Thoracic aorta (tissue), 2 donors: ENCODE measurements at regions not wholly inside any gene's neighbourhood (a gene's known extent, or its start where the extent isn't known, plus 50 kb on each side); places are given as distances from the start of the nearest gene placed in this dataset.
"Not testable (repeated sequence)": the region's sequence is repeated elsewhere in the genome, so short reads cannot be mapped to it uniquely, and the experiment has no call there.

Experiments
- ATAC-seq: fragments of 150-250 bp; one replicate; pipeline ENCODE4 v1.8.0; 2017; ENCODE audit warnings: low read depth; ENCODE audit not compliant: insufficient number of reproducible peaks, low FRiP score
- DNase-seq: peaks from one replicate; pipeline ENCODE4 v3.0.0-alpha.2; 2020; ENCODE audit warnings: low spot score
- H3K27ac ChIP-seq, 2 donors: fragments of 200-600 bp; sonication (generic); 1 replicate in 1 of 2; 2 replicates in 1 of 2; pipeline ENCODE4 v1.5.1; 2016; ENCODE audit warnings: mild to moderate bottlenecking in 2 of 2, moderate library complexity in 2 of 2
- H3K27me3 ChIP-seq: fragments of 200-600 bp; sonication (generic); replicated peaks from 2 replicates; pipeline ENCODE4 v1.6.0; 2016; ENCODE audit warnings: mild to moderate bottlenecking; ENCODE audit not compliant: insufficient read depth
- H3K36me3 ChIP-seq: fragments of 200-600 bp; sonication (generic); one replicate; pipeline ENCODE4 v1.5.1; 2016
- H3K4me1 ChIP-seq, 2 donors: fragments of 200-600 bp; sonication (generic); 1 replicate in 1 of 2; 2 replicates in 1 of 2; pipeline versions ENCODE4 v1.5.1 to v1.6.0; 2016; ENCODE audit warnings: low read depth in 2 of 2, mild to moderate bottlenecking in 1 of 2; ENCODE audit not compliant: control insufficient read depth in 1 of 2
- H3K4me3 ChIP-seq: fragments of 200-600 bp; sonication (generic); 2 replicates; pipeline ENCODE4 v1.5.1; 2016; ENCODE audit warnings: mild to moderate bottlenecking
- H3K9me3 ChIP-seq: fragments of 200-600 bp; sonication (generic); 2 replicates; pipeline ENCODE4 v1.5.1; 2016
- CTCF ChIP-seq: fragments of 200-600 bp; sonication (generic); IDR thresholded peaks from one replicate; pipeline ENCODE4 v1.5.1; 2019; ENCODE audit warnings: antibody characterized with exemption

GRCh38 chr1:172724232-172724631 is 65.3 kb downstream of the FASLG start:
- Histone ChIP-seq H3K9me3 (peaks cover 4% of the 10 kb centered on the region), H3K27me3 (no peaks in the 10 kb centered on the region), H3K27ac (no peak overlapping the region), H3K4me3 (no peak overlapping the region), H3K4me1 (peaks cover 3% of the 10 kb centered on the region in 2 donors), H3K36me3 (no peaks in the 10 kb centered on the region)
- TF ChIP-seq CTCF, result no peak
- ATAC-seq (no peak), DNase-seq (no peak)

GRCh38 chr1:172724765-172725613 is 66.1 kb downstream of the FASLG start:
- no peak overlapping the region for H3K4me3 ChIP-seq
- DNase-seq, result no peak
- no peak for TF ChIP-seq CTCF

GRCh38 chr1:172726740-172727139 is 67.8 kb downstream of the FASLG start:
- peaks cover 4% of the 10 kb centered on the region for H3K9me3 ChIP-seq
- H3K27me3 ChIP-seq, result no peaks in the 10 kb centered on the region
- TF ChIP-seq CTCF, result no peak
- no peak overlapping the region for H3K4me3 ChIP-seq
- no peaks in the 10 kb centered on the region for H3K4me1 ChIP-seq
- ATAC-seq (no peak), DNase-seq (no peak)
- H3K36me3 ChIP-seq, result no peaks in the 10 kb centered on the region
- H3K27ac ChIP-seq, result no peak overlapping the region

More at GRCh38 chr1:172724765-172725613, 66.1 kb downstream of the FASLG start:
- Histone ChIP-seq H3K9me3 (peaks cover 4% of the 10 kb centered on the region), H3K36me3 (no peaks in the 10 kb centered on the region), H3K4me1 (no peaks in the 10 kb centered on the region), H3K27ac (no peak overlapping the region), H3K27me3 (no peaks in the 10 kb centered on the region)
- no peak for ATAC-seq

GRCh38 chr1:172727275-172727857 is 68.5 kb downstream of the FASLG start:
- no peak for TF ChIP-seq CTCF
- Histone ChIP-seq H3K36me3 (no peaks in the 10 kb centered on the region), H3K27ac (no peak overlapping the region), H3K27me3 (no peaks in the 10 kb centered on the region), H3K4me3 (no peak overlapping the region), H3K9me3 (peaks cover 4% of the 10 kb centered on the region), H3K4me1 (no peaks in the 10 kb centered on the region)
- DNase-seq (no peak), ATAC-seq (no peak)

GRCh38 chr1:172727956-172728603 is 69.2 kb downstream of the FASLG start:
- Histone ChIP-seq H3K4me1 (no peaks in the 10 kb centered on the region), H3K27ac (no peak overlapping the region), H3K27me3 (no peaks in the 10 kb centered on the region), H3K9me3 (peaks cover 4% of the 10 kb centered on the region), H3K4me3 (no peak overlapping the region), H3K36me3 (no peaks in the 10 kb centered on the region)
- no peak for ATAC-seq
- TF ChIP-seq CTCF, result peak; percentile 14
- no peak for DNase-seq

GRCh38 chr1:172728705-172729104 is 69.8 kb downstream of the FASLG start:
- H3K36me3 ChIP-seq, H3K9me3 ChIP-seq, H3K4me3 ChIP-seq, DNase-seq, ATAC-seq, H3K4me1 ChIP-seq, H3K27ac ChIP-seq, H3K27me3 ChIP-seq: not testable (repeated sequence)
